ENCODE measurements at regions not wholly inside any gene's neighbourhood (a gene's known extent, or its start where the extent isn't known, plus 50 kb on each side); places are given as distances from the start of the nearest gene placed in this dataset.

GRCh38 chr14:96741151-96741977 is 55.8 kb upstream of the VRK1 start:
- Histone ChIP-seq H3K4me3 (ENCODE audit: low read length) (peak overlapping the region; percentile 67), H3K4me2 (ENCODE audit: low read length) (peak overlapping the region; percentile 87), H3K27ac (ENCODE audit: low read length) (no peak overlapping the region), H3K9me2 (replicated peaks; ENCODE audit: low read length) (no peaks in the 10 kb centered on the region), H3F3A (ENCODE audit: low read length, unreplicated experiment) (no peaks in the 10 kb centered on the region), H3K9ac (ENCODE audit: low read length) (no peak overlapping the region), H3K9me3 (ENCODE audit: low read length) (no peaks in the 10 kb centered on the region), H3K79me2 (ENCODE audit: low read length) (no peaks in the 10 kb centered on the region), H2AFZ (ENCODE audit: low read length) (peak overlapping the region; percentile 68), H3K36me3 (ENCODE audit: low read depth, low read length) (no peaks in the 10 kb centered on the region), H4K20me1 (ENCODE audit: low read length) (no peaks in the 10 kb centered on the region), H3K27me3 (ENCODE audit: low read length) (peaks cover 62% of the 10 kb centered on the region), H3K4me1 (ENCODE audit: insufficient read depth, low read length) (0 out of 2 replicates have a peak, but pooled peaks cover 6% of the 10 kb centered on the region)
- POLR2A ChIA-PET (ENCODE audit: unreplicated experiment), result no interaction called here
- CTCF ChIA-PET, result interaction anchor here (0.5 to 1.4 kb wide), 11 partner anchors 12 to 801 kb away, joined by 3 to 15 read pairs (median 4); no protein-coding TSS in a partner anchor
- TF ChIP-seq CTCF (conservative IDR thresholded peaks at IDR 0.05; ENCODE audit: low read depth, low read length) (peak; percentile 80), EZH2phosphoT487 (IDR thresholded peaks at IDR 0.05; ENCODE audit: borderline replicate concordance, low read length) (no peak), EZH2 (IDR thresholded peaks at IDR 0.05; ENCODE audit: low read length, unreplicated experiment) (no peak)
- no TSS peak for BruUV-seq (replicated peaks)
- ATAC-seq (peak; percentile 73), DNase-seq (peak; percentile 72)
- intact Hi-C loops (cut with micrococcal nuclease), result loop anchor here (2.0 to 5.0 kb wide), 3 partner anchors 111 to 174 kb away; no protein-coding TSS in a partner anchor

GRCh38 chr14:96744262-96744661 is 52.9 kb upstream of the VRK1 start:
- peaks cover 47% of the 10 kb centered on the region for H3K27me3 ChIP-seq (ENCODE audit: low read length)
- H3K36me3 ChIP-seq (ENCODE audit: low read depth, low read length), result no peaks in the 10 kb centered on the region
- no peak for TF ChIP-seq EZH2 (IDR thresholded peaks at IDR 0.05; ENCODE audit: low read length, unreplicated experiment)
- TF ChIP-seq CTCF (conservative IDR thresholded peaks at IDR 0.05; ENCODE audit: low read depth, low read length), result no peak
- TF ChIP-seq EZH2phosphoT487 (IDR thresholded peaks at IDR 0.05; ENCODE audit: borderline replicate concordance, low read length), result no peak
- H2AFZ ChIP-seq (ENCODE audit: low read length), result no peak overlapping the region
- H3K9me2 ChIP-seq (replicated peaks; ENCODE audit: low read length), result no peaks in the 10 kb centered on the region
- ChIA-PET CTCF (no interaction called here), POLR2A (ENCODE audit: unreplicated experiment) (no interaction called here)
- H3F3A ChIP-seq (ENCODE audit: low read length, unreplicated experiment), result no peaks in the 10 kb centered on the region
- H3K4me3 ChIP-seq (ENCODE audit: low read length), result no peak overlapping the region
- no peak overlapping the region for H3K4me2 ChIP-seq (ENCODE audit: low read length)
- no peaks in the 10 kb centered on the region for H3K79me2 ChIP-seq (ENCODE audit: low read length)
- 0 out of 2 replicates have a peak, but pooled peaks cover 10% of the 10 kb centered on the region for H3K4me1 ChIP-seq (ENCODE audit: insufficient read depth, low read length)
- ATAC-seq, result no peak
- no peak overlapping the region for H3K27ac ChIP-seq (ENCODE audit: low read length)
- H3K9me3 ChIP-seq (ENCODE audit: low read length), result no peaks in the 10 kb centered on the region
- DNase-seq, result no peak
- H4K20me1 ChIP-seq (ENCODE audit: low read length), result no peaks in the 10 kb centered on the region
- intact Hi-C loops (cut with micrococcal nuclease), result loop anchor here (5.0 kb wide), 2 partner anchors 108 to 177 kb away; no protein-coding TSS in a partner anchor
- no peak overlapping the region for H3K9ac ChIP-seq (ENCODE audit: low read length)
- BruUV-seq (replicated peaks), result no TSS peak

All from PC-3 (cell line).